Vagina (tissue), 2 donors: ENCODE measurements at regions not wholly inside any gene's neighbourhood (a gene's known extent, or its start where the extent isn't known, plus 50 kb on each side); places are given as distances from the start of the nearest gene placed in this dataset.

Source experiments
- POLR2AphosphoS5 ChIP-seq, 2 donors: sonication (generic); formaldehyde crosslinking; IDR thresholded peaks; one replicate each; pipeline ENCODE4 v1.9.0; 2017; ENCODE audit warnings: antibody characterized with exemption in 2 of 2, mild to moderate bottlenecking in 2 of 2, low read depth in 1 of 2; ENCODE audit not compliant: insufficient read depth in 1 of 2
- TF ChIP-seq, protein P1 (sequence below), 3 experiments: fragments of 450-650 bp in 2 of 3; fragments of 200-600 bp in 1 of 3; sonication (generic) in 1 of 3; IDR thresholded peaks; one replicate each; pipeline ENCODE4 v1.5.1; 2017 to 2019; ENCODE audit warnings: antibody characterized with exemption in 3 of 3, mild to moderate bottlenecking in 2 of 3, moderate library complexity in 2 of 3

DNA sequence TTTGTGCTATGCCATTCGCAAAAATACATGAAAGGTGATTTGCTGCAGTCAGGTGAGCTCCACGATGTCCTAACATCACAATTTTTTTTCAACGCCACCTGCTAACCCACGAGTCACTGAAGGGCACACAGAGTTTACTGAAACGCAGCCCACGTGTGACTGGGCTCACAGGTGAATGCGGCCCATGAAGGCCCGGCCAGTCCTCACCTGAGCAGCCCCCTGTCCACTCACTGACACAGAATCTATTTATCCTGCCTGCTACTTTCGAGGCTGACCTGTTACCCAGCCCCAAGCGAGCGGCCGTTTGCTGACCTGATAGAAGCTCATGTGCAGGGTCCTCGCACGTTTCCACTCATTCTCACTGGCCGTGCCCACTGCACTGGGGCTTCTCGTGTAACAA, 121.9 kb upstream of the SOX1 start:
- TF ChIP-seq, protein P1, sequence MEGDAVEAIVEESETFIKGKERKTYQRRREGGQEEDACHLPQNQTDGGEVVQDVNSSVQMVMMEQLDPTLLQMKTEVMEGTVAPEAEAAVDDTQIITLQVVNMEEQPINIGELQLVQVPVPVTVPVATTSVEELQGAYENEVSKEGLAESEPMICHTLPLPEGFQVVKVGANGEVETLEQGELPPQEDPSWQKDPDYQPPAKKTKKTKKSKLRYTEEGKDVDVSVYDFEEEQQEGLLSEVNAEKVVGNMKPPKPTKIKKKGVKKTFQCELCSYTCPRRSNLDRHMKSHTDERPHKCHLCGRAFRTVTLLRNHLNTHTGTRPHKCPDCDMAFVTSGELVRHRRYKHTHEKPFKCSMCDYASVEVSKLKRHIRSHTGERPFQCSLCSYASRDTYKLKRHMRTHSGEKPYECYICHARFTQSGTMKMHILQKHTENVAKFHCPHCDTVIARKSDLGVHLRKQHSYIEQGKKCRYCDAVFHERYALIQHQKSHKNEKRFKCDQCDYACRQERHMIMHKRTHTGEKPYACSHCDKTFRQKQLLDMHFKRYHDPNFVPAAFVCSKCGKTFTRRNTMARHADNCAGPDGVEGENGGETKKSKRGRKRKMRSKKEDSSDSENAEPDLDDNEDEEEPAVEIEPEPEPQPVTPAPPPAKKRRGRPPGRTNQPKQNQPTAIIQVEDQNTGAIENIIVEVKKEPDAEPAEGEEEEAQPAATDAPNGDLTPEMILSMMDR (IDR thresholded peaks at IDR 0.05): no peak
- TF ChIP-seq POLR2AphosphoS5 (IDR thresholded peaks at IDR 0.05; ENCODE audit: insufficient read depth in 1 of 2, low read depth in 1 of 2): no peak
